GM18870 (cell line): ENCODE measurements at regions not wholly inside any gene's neighbourhood (a gene's known extent, or its start where the extent isn't known, plus 50 kb on each side); places are given as distances from the start of the nearest gene placed in this dataset.

ENCODE experiments used
- ATAC-seq: cut with Tn5 transposase; IDR thresholded peaks from one replicate; pipeline ENCODE4 v1.9.1; 2021; ENCODE audit warnings: moderate library complexity; ENCODE audit not compliant: unreplicated experiment

GRCh38 chr7:84251277-84251781 is 56.7 kb upstream of the SEMA3A start:
- ATAC-seq, result no peak

- ATAC-seq, result no peak
Measured at GRCh38 chr7:84250452-84250851, 55.9 kb upstream of the SEMA3A start.

GRCh38 chr7:84249656-84250055 is 55.1 kb upstream of the SEMA3A start:
- ATAC-seq, result no peak

GRCh38 chr7:84248843-84249242 is 54.3 kb upstream of the SEMA3A start:
- ATAC-seq, result no peak

GRCh38 chr7:84248267-84248666 is 53.7 kb upstream of the SEMA3A start:
- no peak for ATAC-seq

- ATAC-seq, result no peak
Measured at GRCh38 chr7:84247591-84247990, 53.0 kb upstream of the SEMA3A start.

GRCh38 chr7:84245835-84246234 is 51.2 kb upstream of the SEMA3A start:
- no peak for ATAC-seq
